Fibroblast of the aortic adventitia (primary cell): ENCODE measurements at regions not wholly inside any gene's neighbourhood (a gene's known extent, or its start where the extent isn't known, plus 50 kb on each side); places are given as distances from the start of the nearest gene placed in this dataset.
A peak's percentile ranks its signal among the peaks of the same experiment; 100 is the strongest.

Experiments used
- DNase-seq: peaks from one replicate; pipeline ENCODE4 v3.0.0-alpha.2; 2010; ENCODE audit warnings: low read depth
- H3K4me3 ChIP-seq: 2 replicates; pipeline ENCODE4 v1.5.1; 2011; ENCODE audit warnings: low read depth, mild to moderate bottlenecking, control low read depth, low read length, moderate library complexity
- TF ChIP-seq, protein P1 (sequence below): IDR thresholded peaks from 2 replicates; pipeline ENCODE4 v1.5.1; 2011; ENCODE audit warnings: mild to moderate bottlenecking, low read length, control low read depth, inconsistent platforms; ENCODE audit not compliant: insufficient read depth

GRCh38 chr18:45384962-45385315 lies 230.3 kb upstream of the SLC14A2 start:
- H3K4me3 ChIP-seq: no peak overlapping the region
- DNase-seq: no peak
- TF ChIP-seq, protein P1, sequence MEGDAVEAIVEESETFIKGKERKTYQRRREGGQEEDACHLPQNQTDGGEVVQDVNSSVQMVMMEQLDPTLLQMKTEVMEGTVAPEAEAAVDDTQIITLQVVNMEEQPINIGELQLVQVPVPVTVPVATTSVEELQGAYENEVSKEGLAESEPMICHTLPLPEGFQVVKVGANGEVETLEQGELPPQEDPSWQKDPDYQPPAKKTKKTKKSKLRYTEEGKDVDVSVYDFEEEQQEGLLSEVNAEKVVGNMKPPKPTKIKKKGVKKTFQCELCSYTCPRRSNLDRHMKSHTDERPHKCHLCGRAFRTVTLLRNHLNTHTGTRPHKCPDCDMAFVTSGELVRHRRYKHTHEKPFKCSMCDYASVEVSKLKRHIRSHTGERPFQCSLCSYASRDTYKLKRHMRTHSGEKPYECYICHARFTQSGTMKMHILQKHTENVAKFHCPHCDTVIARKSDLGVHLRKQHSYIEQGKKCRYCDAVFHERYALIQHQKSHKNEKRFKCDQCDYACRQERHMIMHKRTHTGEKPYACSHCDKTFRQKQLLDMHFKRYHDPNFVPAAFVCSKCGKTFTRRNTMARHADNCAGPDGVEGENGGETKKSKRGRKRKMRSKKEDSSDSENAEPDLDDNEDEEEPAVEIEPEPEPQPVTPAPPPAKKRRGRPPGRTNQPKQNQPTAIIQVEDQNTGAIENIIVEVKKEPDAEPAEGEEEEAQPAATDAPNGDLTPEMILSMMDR: no peak

DNA sequence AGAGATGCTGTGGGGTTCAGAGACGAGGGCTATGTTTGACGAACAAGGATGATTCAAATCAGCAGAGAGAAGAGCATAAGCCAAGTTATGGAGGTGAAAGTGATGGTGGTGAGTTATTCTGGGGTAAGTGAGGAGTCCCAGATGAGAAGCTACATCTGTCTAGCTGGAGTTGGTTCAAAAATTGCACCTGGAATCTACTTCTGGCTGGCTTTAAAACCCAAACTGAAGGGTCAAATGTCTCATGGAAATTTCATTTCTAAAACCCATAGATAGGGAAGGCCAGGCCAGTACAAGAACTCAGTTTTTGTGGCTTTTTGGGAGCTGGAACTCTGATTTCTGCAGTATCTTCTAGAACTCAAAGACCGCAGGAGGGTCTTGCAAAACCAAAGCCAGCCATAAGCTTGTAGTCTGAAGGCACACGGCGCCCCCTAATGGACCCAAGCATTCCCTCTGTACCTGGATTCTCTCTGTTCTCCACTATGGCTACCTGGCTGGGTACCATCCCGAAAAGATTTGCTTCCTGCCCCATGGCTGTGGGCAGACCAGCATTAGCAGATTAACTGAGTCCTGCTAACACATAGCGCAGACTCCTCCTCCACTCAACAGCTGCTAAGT lies 229.1 kb upstream of the SLC14A2 start:
- TF ChIP-seq, protein P1: peak; percentile 57
- H3K4me3 ChIP-seq: no peak overlapping the region
- peak; percentile 49 for DNase-seq

GRCh38 chr18:45387229-45387628 lies 228.0 kb upstream of the SLC14A2 start:
- no peak overlapping the region for H3K4me3 ChIP-seq
- DNase-seq: no peak
- TF ChIP-seq, protein P1: no peak

- TF ChIP-seq, protein P1: no peak
- no peak overlapping the region for H3K4me3 ChIP-seq
- no peak for DNase-seq
Measured at GRCh38 chr18:45398448-45398847, 216.8 kb upstream of the SLC14A2 start.

GRCh38 chr18:45399146-45399545 lies 216.1 kb upstream of the SLC14A2 start:
- TF ChIP-seq, protein P1: no peak
- H3K4me3 ChIP-seq: no peak overlapping the region
- DNase-seq: no peak

- TF ChIP-seq, protein P1: no peak
- DNase-seq: no peak
- no peak overlapping the region for H3K4me3 ChIP-seq
Measured at GRCh38 chr18:45399643-45400042, 215.6 kb upstream of the SLC14A2 start.

DNA sequence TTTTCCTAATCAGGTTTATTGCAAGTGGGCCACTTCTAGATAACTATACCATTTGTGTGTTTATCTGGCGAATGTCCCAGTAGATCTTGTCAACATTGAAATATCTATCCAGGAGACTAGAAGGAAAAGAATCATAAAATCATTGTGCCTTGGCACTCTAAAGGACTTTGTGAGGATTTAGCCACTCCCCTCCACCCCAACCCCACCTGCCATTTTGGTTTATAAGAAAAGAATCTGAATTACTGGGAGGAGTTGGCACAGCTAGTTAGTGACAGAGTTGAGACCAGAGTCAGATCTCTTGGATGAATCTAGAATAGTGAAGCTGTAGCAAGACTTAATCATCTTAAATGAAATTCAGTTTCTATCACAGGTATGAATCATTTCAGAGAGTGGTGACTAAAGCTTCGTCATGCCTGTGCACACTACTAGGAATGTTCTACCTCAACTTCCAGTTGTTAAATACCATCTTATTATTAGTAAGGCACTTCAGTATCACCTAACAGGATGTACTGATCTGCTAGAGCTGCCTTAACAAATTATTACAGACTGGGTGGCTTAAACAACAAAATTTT lies 212.7 kb upstream of the SLC14A2 start:
- TF ChIP-seq, protein P1: no peak
- peak; percentile 37 for DNase-seq
- no peak overlapping the region for H3K4me3 ChIP-seq
